IMR-90 (cell line): ENCODE measurements at regions not wholly inside any gene's neighbourhood (a gene's known extent, or its start where the extent isn't known, plus 50 kb on each side); places are given as distances from the start of the nearest gene placed in this dataset.
A peak's percentile ranks its signal among the peaks of the same experiment; 100 is the strongest.

ENCODE experiments used
- CTCF ChIP-seq: conservative IDR thresholded peaks from 2 replicates; pipeline ENCODE4 v1.5.1; 2012; ENCODE audit warnings: mild to moderate bottlenecking, low read depth, low read length, improper control_type of control experiment
- FOS ChIP-seq: fragments of 150-350 bp; IDR thresholded peaks from 2 replicates; pipeline ENCODE4 v1.6.1; 2016; ENCODE audit warnings: low read depth, low read length
- POLR2A ChIP-seq: IDR thresholded peaks from 2 replicates; pipeline ENCODE4 v1.6.1; 2012; ENCODE audit warnings: mild to moderate bottlenecking, low read depth, low read length

- TF ChIP-seq CTCF (peak; percentile 68), POLR2A (no peak), FOS (no peak)
Observed at GRCh38 chr3:154758109-154758868, 321.8 kb upstream of the MME start.
